ENCODE measurements at regions not wholly inside any gene's neighbourhood (a gene's known extent, or its start where the extent isn't known, plus 50 kb on each side); places are given as distances from the start of the nearest gene placed in this dataset.

GRCh38 chr16:51940183-51940582 lies 606.8 kb downstream of the TOX3 start:
- TF ChIP-seq EZH2 (IDR thresholded peaks at IDR 0.05) (no peak), POLR2AphosphoS5 (IDR thresholded peaks at IDR 0.05; ENCODE audit: borderline replicate concordance, low read depth, low read length) (no peak), FOXP2 (optimal IDR thresholded peaks at IDR 0.05; ENCODE audit: control extremely low read depth, extremely low read length, insufficient read depth) (no peak)

All from SK-N-MC (cell line).